Peyer's patch (tissue), 4 donors: ENCODE measurements at regions not wholly inside any gene's neighbourhood (a gene's known extent, or its start where the extent isn't known, plus 50 kb on each side); places are given as distances from the start of the nearest gene placed in this dataset.

ENCODE experiments used
- POLR2A ChIP-seq, 2 donors: fragments of 450-650 bp; IDR thresholded peaks; one replicate each; pipeline ENCODE4 v1.5.1; 2017; ENCODE audit warnings: antibody characterized with exemption in 2 of 2, mild to moderate bottlenecking in 2 of 2, moderate library complexity in 2 of 2
- TF ChIP-seq, protein P1 (sequence below), 6 experiments: fragments of 450-650 bp in 4 of 6; fragments of 200-600 bp in 2 of 6; sonication (generic) in 1 of 6; IDR thresholded peaks; one replicate each; pipeline ENCODE4 v1.5.1; 2017 to 2019; ENCODE audit warnings: antibody characterized with exemption in 6 of 6, mild to moderate bottlenecking in 3 of 6, moderate library complexity in 1 of 6

DNA sequence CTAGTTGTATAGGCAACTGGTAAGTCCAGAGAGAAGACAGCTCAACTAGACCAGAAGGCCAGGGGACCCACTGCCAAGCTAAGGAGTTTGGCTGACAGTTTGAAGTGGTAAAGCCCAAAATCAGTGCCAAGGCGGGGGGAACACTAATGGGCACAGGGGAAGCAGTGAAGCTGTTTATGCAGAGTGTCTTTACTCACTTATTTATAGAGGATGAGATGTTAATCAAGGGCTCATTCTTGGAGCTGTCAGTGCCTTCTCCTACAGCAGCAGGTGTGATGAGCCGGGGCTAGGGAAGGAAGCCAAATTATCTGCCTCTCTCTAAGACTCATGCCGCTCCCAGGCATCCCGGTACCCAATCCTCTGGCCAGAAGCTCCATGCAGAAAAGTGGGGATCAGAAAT lies 75.2 kb upstream of the GALNT10 start:
- TF ChIP-seq, protein P1, sequence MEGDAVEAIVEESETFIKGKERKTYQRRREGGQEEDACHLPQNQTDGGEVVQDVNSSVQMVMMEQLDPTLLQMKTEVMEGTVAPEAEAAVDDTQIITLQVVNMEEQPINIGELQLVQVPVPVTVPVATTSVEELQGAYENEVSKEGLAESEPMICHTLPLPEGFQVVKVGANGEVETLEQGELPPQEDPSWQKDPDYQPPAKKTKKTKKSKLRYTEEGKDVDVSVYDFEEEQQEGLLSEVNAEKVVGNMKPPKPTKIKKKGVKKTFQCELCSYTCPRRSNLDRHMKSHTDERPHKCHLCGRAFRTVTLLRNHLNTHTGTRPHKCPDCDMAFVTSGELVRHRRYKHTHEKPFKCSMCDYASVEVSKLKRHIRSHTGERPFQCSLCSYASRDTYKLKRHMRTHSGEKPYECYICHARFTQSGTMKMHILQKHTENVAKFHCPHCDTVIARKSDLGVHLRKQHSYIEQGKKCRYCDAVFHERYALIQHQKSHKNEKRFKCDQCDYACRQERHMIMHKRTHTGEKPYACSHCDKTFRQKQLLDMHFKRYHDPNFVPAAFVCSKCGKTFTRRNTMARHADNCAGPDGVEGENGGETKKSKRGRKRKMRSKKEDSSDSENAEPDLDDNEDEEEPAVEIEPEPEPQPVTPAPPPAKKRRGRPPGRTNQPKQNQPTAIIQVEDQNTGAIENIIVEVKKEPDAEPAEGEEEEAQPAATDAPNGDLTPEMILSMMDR (IDR thresholded peaks at IDR 0.05), result no peak
- no peak for TF ChIP-seq POLR2A (IDR thresholded peaks at IDR 0.05)
